H9 (cell line): ENCODE measurements at regions not wholly inside any gene's neighbourhood (a gene's known extent, or its start where the extent isn't known, plus 50 kb on each side); places are given as distances from the start of the nearest gene placed in this dataset.
"Not testable (repeated sequence)": the region's sequence is repeated elsewhere in the genome, so short reads cannot be mapped to it uniquely, and the experiment has no call there.

Source experiments
- DNase-seq: peaks from one replicate; pipeline ENCODE4 v3.0.0-alpha.2; 2017
- H2AFZ ChIP-seq: one replicate; pipeline ENCODE4 v1.6.1; 2013; ENCODE audit warnings: mild to moderate bottlenecking, low read length, control low read depth, moderate library complexity
- H2AK5ac ChIP-seq: 2 replicates; pipeline ENCODE4 v1.6.1; 2013; ENCODE audit warnings: low read length, control low read depth, mixed read lengths; ENCODE audit not compliant: insufficient read length
- H2BK120ac ChIP-seq: one replicate; pipeline ENCODE4 v1.6.1; 2013; ENCODE audit warnings: low read depth, mild to moderate bottlenecking, low read length, control low read depth, inconsistent platforms; ENCODE audit not compliant: poor library complexity, severe bottlenecking
- H2BK12ac ChIP-seq: 2 replicates; pipeline ENCODE4 v1.6.1; 2013; ENCODE audit warnings: low read length, control low read depth, mixed read lengths, low read depth; ENCODE audit not compliant: insufficient read length
- H2BK15ac ChIP-seq: 2 replicates; pipeline ENCODE4 v1.6.1; 2013; ENCODE audit warnings: low read depth, low read length, control low read depth
- H2BK20ac ChIP-seq: one replicate; pipeline ENCODE4 v1.6.1; 2013; ENCODE audit warnings: low read depth, mild to moderate bottlenecking, low read length, control low read depth, inconsistent platforms; ENCODE audit not compliant: poor library complexity, severe bottlenecking
- H2BK5ac ChIP-seq: 2 replicates; pipeline ENCODE4 v1.6.1; 2013; ENCODE audit warnings: low read length, control low read depth, mixed read lengths; ENCODE audit not compliant: insufficient read length
- H3K14ac ChIP-seq: 2 replicates; pipeline ENCODE4 v1.6.1; 2013; ENCODE audit warnings: low read length, control low read depth; ENCODE audit not compliant: insufficient read depth
- H3K18ac ChIP-seq: 2 replicates; pipeline ENCODE4 v1.6.1; 2013; ENCODE audit warnings: low read depth, mild to moderate bottlenecking, mixed read lengths, low read length, control low read depth; ENCODE audit not compliant: insufficient read length
- H3K23ac ChIP-seq: 2 replicates; pipeline ENCODE4 v1.6.1; 2013; ENCODE audit warnings: low read length, control low read depth, mixed read lengths, low read depth; ENCODE audit not compliant: insufficient read length
- H3K23me2 ChIP-seq: 2 replicates; pipeline ENCODE4 v1.6.1; 2013; ENCODE audit warnings: low read depth, mild to moderate bottlenecking, mixed read lengths, low read length, control low read depth; ENCODE audit not compliant: insufficient read length, poor library complexity, severe bottlenecking
- H3K27ac ChIP-seq: 2 replicates; pipeline ENCODE4 v1.5.1; 2013; ENCODE audit warnings: low read length, control low read depth, mixed read lengths, low read depth; ENCODE audit not compliant: insufficient read length
- H3K27me3 ChIP-seq: 2 replicates; pipeline ENCODE4 v1.6.1; 2013; ENCODE audit warnings: low read length, control low read depth, inconsistent platforms; ENCODE audit not compliant: insufficient read depth
- H3K4ac ChIP-seq: 2 replicates; pipeline ENCODE4 v1.6.1; 2013; ENCODE audit warnings: low read depth, mild to moderate bottlenecking, control low read depth, inconsistent platforms, low read length, moderate library complexity
- H3K4me1 ChIP-seq: 2 replicates; pipeline ENCODE4 v1.6.1; 2013; ENCODE audit warnings: low read length, control low read depth, inconsistent platforms; ENCODE audit not compliant: insufficient read depth
- H3K4me2 ChIP-seq: 2 replicates; pipeline ENCODE4 v1.6.1; 2013; ENCODE audit warnings: low read length, control low read depth, mixed read lengths; ENCODE audit not compliant: insufficient read length, insufficient read depth
- H3K56ac ChIP-seq: 2 replicates; pipeline ENCODE4 v1.6.1; 2013; ENCODE audit warnings: low read depth, mild to moderate bottlenecking, mixed read lengths, low read length, control low read depth; ENCODE audit not compliant: insufficient read length
- H3K79me1 ChIP-seq: 2 replicates; pipeline ENCODE4 v1.6.1; 2013; ENCODE audit warnings: low read depth, mild to moderate bottlenecking, moderate library complexity, low read length, control low read depth, inconsistent platforms; ENCODE audit not compliant: insufficient read depth, poor library complexity, severe bottlenecking
- H3K79me2 ChIP-seq: 2 replicates; pipeline ENCODE4 v1.6.1; 2013; ENCODE audit warnings: low read length, control low read depth, inconsistent platforms; ENCODE audit not compliant: insufficient read depth
- H3K9ac ChIP-seq: 2 replicates; pipeline ENCODE4 v1.6.1; 2013; ENCODE audit warnings: low read length, control low read depth, mixed read lengths; ENCODE audit not compliant: insufficient read length; ENCODE audit errors: extremely low read depth
- H3K9me3 ChIP-seq: one replicate; pipeline ENCODE4 v1.6.1; 2013; ENCODE audit warnings: low read depth, low read length, inconsistent platforms; ENCODE audit not compliant: control insufficient read depth
- H3T11ph ChIP-seq: one replicate; pipeline ENCODE4 v1.6.1; 2013; ENCODE audit warnings: mild to moderate bottlenecking, low read length, control low read depth, inconsistent platforms
- H4K20me1 ChIP-seq: one replicate; pipeline ENCODE4 v1.6.1; 2013; ENCODE audit not compliant: control insufficient read depth, insufficient read length, insufficient read depth
- H4K5ac ChIP-seq: 2 replicates; pipeline ENCODE4 v1.6.1; 2013; ENCODE audit warnings: low read depth, mild to moderate bottlenecking, mixed read lengths, low read length, control low read depth; ENCODE audit not compliant: insufficient read length
- H4K8ac ChIP-seq: replicated peaks from 2 replicates; pipeline ENCODE4 v1.6.1; 2013; ENCODE audit warnings: low read length, control low read depth, mixed read lengths, low read depth; ENCODE audit not compliant: insufficient read length
- H4K91ac ChIP-seq: 2 replicates; pipeline ENCODE4 v1.6.1; 2013; ENCODE audit warnings: low read depth, mild to moderate bottlenecking, moderate library complexity, mixed read lengths, low read length, control low read depth; ENCODE audit not compliant: insufficient read length
- H3K27ac Mint-ChIP-seq, 3 experiments: 2 replicates in 2 of 3; 3 replicates in 1 of 3; pipeline ENCODE4 v1.8.0; 2020 to 2021; ENCODE audit warnings: mixed read lengths in 3 of 3, mild to moderate bottlenecking in 1 of 3, moderate library complexity in 1 of 3
- H3K27me3 Mint-ChIP-seq: 2 replicates; pipeline ENCODE4 v1.8.0; 2021; ENCODE audit warnings: low read depth, mild to moderate bottlenecking, moderate library complexity, mixed read lengths
- H3K36me3 Mint-ChIP-seq, 3 experiments: 2 replicates in 2 of 3; 3 replicates in 1 of 3; pipeline ENCODE4 v1.8.0; 2020 to 2021; ENCODE audit warnings: low read depth in 3 of 3, mixed read lengths in 3 of 3; ENCODE audit not compliant: insufficient read depth in 1 of 3
- H3K4me1 Mint-ChIP-seq, 2 experiments: 2 replicates each; pipeline ENCODE4 v1.8.0; 2020; ENCODE audit warnings: mixed read lengths in 2 of 2
- H3K4me3 Mint-ChIP-seq, 2 experiments: 2 replicates in 1 of 2; 3 replicates in 1 of 2; pipeline ENCODE4 v1.8.0; 2020 to 2021; ENCODE audit warnings: mild to moderate bottlenecking in 2 of 2, mixed read lengths in 2 of 2, moderate library complexity in 1 of 2
- H3K9me3 Mint-ChIP-seq, 2 experiments: 2 replicates in 1 of 2; 3 replicates in 1 of 2; pipeline ENCODE4 v1.8.0; 2020; ENCODE audit warnings: mild to moderate bottlenecking in 2 of 2, mixed read lengths in 2 of 2, moderate library complexity in 1 of 2
- WGBS: extraction: QIAGEN DNeasy Blood & Tissue Kit; methylation state at CpG from one replicate; pipeline ENCODE4 v1.1.7; 2013; ENCODE audit warnings: missing lambda C conversion rate, low lambda C conversion rate, mixed read lengths; ENCODE audit not compliant: insufficient read length; ENCODE audit errors: extremely low coverage; 5-methylcytosine and 5-hydroxymethylcytosine counted together

DNA sequence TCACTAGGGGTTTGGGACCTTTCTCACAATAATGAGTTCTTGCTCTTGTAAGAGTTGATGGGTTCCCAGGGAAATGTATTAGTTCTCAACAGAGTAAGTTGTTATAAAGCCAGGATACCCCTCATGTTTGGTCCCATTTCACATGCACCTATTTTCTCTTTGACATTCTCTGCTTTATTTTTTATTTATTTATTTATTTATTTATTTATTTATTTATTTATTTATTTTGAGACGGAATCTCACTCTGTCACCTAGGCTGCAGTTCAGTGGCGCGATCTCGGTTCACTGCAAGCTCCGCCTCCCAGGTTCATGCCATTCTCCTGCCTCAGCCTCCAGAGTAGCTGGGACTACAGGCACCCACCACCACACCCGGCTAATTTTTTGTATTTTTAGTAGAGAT lies 52.2 kb downstream of the ACTRT1 start:
- H2BK12ac ChIP-seq, H2BK5ac ChIP-seq, H3K4me3 Mint-ChIP-seq, H2BK15ac ChIP-seq, H3K4me1 Mint-ChIP-seq, H3K9ac ChIP-seq, H3K9me3 ChIP-seq, H3K14ac ChIP-seq, DNase-seq, H2AK5ac ChIP-seq, H3K18ac ChIP-seq, H3K23ac ChIP-seq, H3K27me3 Mint-ChIP-seq, H3K79me1 ChIP-seq, H4K91ac ChIP-seq, H3K79me2 ChIP-seq, H3K4ac ChIP-seq, H3K4me1 ChIP-seq, H2BK20ac ChIP-seq, H3K27me3 ChIP-seq, H3T11ph ChIP-seq, H4K8ac ChIP-seq, H2AFZ ChIP-seq, H4K5ac ChIP-seq, H3K4me2 ChIP-seq, H3K27ac ChIP-seq, H2BK120ac ChIP-seq, H3K56ac ChIP-seq, H4K20me1 ChIP-seq, H3K23me2 ChIP-seq, H3K27ac Mint-ChIP-seq: not testable (repeated sequence)
- Mint-ChIP-seq H3K9me3 (peaks cover 31 to 50% of the 10 kb centered on the region in 2 experiments), H3K36me3 (peaks cover 2 to 15% (median 2%) of the 10 kb centered on the region in 3 experiments; a peak in 5 of 7 replicates)
- WGBS = no CpG with 5 or more reads among the region's 6 CpGs
